HG03342 (cell line): ENCODE measurements at regions not wholly inside any gene's neighbourhood (a gene's known extent, or its start where the extent isn't known, plus 50 kb on each side); places are given as distances from the start of the nearest gene placed in this dataset.

ENCODE experiments used
- ATAC-seq: cut with Tn5 transposase; IDR thresholded peaks from one replicate; pipeline ENCODE4 v1.9.1; 2021; ENCODE audit warnings: mild to moderate bottlenecking, moderate library complexity; ENCODE audit not compliant: unreplicated experiment

DNA sequence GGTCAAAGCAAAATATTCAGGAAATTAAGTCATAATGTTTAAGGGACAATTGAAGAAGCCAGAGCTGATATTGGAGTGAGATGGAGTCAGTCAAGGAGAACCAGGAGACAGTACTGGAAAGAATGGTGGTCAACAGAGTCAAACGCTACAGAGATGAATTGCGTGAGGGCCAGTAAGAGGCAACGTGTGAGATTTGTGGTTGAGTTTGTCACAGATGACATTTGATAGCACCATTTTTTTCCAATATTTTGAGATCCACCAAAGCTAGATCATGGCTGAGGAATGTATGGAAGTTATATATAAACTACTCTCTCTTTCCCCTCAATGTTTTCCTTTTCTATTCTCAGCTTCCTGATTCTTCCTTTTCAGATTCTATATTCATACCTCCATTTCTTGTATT lies 375.1 kb upstream of the ROBO2 start:
- no peak for ATAC-seq

DNA sequence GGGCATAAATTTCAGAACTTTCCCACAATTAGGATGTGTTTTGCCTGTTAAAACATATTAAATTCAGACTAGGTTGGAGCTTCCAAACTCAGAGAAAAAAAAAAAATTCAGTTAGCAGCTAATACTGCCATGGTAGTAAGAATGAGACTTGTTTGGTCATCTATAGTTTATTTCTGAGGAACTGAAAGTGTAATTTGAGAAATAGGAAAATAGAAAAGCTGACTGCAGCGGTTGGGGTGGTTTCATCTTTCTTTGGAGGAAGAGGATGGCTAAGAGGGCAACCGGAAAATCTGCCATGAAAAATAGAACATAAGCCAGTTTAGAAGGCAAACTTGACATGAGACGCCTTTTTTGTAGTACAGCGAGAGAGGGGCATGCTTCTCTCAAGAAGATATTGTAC lies 371.2 kb upstream of the ROBO2 start:
- no peak for ATAC-seq

DNA sequence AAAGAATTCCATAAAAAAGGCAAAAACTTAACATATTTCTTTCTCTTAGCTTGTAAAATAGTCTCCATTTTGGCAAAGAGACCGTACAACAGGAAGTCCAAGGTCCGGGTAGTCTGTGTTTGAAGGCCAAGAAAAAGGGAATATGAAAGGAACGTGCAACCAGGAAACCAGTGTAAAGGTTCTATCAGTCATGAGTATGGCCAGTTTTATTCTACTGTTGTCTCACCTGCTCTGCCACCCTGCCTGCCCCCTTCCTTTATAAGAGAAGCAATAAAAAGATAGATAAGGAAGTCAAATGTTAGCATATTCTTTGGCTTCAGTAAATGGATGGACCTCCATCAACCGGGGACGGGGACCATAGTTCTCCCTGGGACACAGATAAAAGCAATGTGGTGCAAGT lies 370.6 kb upstream of the ROBO2 start:
- no peak for ATAC-seq

DNA sequence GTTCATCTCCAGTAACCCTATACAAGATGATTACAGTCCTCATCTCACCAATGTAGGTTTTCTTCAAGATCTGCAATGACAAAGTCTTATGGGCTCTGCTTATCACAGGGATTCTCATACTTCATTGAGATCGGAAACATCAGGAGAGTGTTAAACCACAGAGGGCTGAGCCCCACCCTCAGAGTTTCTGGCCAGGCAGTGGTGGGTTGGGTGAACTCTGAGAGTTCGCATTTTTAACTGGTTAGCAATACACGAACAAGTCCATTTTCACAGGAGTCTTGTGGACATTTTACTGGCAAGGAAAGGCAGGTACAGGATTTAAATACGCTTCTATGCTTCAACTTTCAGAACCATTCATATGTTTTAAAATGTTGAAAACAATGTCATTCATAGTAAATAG lies 366.7 kb upstream of the ROBO2 start:
- ATAC-seq = no peak

DNA sequence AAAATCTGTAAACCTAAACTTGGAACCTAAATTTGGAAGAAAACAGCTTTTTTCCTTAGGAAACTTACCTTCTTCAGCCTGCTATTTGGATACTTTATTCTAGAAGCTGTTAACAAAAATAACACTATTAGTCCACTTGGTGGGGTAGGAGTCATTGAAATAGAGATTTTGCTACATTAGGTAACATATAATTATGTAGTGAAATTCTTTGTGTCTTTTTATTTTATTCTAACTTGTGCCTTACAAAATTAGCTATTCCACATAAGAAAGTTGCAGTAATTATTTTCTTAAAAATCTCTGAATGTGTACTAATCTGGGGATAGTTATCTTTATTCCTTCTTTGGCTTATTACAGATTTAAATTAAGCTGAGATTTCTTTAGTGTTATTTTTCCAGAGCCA lies 360.4 kb upstream of the ROBO2 start:
- no peak for ATAC-seq

DNA sequence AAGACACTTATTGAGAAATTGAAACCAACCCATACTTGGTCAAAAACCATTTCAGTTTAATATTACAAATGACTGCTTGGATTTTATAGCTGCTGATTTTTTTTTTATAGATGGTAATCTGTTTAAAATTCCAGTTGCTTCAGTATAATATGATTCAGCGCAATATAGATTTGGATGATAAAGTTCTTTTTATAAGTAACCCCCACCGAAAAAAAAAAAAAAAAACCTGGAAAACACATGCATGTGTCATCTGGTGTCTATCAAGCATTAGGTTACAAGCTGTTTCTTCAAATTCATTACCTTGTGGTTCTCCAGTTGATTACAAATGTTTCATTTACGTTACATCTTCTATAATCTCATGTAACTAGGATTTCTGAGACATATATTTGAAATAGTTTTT lies 356.6 kb upstream of the ROBO2 start:
- no peak for ATAC-seq

DNA sequence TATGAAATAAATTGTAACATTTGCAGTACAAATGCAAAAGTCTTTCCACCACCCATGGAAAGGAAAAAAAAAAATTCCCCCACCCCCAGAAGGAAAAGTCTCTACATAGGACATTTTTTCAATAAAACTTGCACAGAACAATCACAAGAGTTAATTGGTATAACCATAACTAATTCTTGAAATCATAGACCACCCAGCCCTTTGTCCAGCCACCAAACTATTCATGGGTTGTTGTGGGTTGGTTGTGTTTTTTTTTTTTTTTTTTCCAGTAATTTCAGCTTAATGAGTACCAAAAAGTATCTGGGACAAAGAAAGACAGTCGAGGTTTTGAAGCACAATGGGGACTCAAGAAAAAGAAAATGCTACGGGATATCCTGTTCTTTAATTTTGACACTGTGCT lies 355.0 kb upstream of the ROBO2 start:
- ATAC-seq = no peak

DNA sequence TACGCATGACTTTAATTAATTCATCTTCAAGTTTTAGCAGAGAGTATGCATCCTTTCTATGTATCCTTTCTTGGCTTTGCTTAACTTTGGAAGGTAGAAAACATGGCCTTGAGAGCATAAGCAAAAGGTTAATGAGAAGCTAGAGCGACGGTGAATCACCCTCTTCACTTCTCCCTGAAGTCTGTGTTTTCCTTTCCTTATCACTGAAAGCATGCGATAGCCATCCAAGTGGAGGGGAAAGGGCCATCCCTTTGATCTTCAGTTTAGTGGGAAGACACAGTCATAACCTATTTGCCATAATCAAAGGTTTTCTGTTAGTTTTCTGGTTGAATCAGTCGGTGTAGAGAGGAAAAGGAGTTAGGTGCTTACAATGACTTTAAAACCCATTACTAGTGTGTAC lies 354.0 kb upstream of the ROBO2 start:
- ATAC-seq = no peak

DNA sequence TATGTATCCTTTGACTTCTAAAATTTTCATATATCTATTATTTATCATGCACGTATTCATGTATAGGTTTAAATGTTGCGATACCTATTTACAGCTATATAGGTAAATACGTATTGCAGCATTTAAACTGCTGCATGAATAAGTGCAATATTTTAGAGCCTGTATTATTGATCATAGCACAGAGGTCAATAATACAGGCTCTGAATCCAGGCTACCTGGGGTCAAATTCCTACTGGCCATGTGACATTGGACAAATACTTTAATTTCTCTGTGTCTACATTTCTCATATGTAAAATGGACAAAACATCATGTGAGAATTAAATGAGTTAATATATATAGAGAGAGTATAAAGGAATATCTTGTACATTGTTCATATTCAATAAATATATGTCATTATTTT lies 352.9 kb upstream of the ROBO2 start:
- ATAC-seq = no peak

DNA sequence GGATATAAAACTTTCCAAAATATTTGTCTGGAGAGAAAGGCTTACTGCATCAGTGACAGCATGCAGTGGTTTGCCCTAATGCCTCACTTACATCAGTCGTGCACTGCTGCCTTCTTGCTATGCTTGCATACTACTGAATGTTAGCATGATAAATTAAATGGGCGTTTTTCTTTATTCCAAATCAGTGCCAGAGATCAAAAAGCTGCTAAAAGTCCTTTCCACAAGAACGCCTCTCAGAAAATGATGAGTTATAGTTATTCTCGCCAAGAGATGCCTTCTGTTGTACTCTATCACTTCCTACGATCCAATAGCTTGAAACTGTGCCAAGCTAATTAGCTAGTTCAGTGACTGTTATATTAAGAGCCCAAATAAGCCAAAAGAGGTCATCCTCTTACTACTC lies 345.8 kb upstream of the ROBO2 start:
- no peak for ATAC-seq

DNA sequence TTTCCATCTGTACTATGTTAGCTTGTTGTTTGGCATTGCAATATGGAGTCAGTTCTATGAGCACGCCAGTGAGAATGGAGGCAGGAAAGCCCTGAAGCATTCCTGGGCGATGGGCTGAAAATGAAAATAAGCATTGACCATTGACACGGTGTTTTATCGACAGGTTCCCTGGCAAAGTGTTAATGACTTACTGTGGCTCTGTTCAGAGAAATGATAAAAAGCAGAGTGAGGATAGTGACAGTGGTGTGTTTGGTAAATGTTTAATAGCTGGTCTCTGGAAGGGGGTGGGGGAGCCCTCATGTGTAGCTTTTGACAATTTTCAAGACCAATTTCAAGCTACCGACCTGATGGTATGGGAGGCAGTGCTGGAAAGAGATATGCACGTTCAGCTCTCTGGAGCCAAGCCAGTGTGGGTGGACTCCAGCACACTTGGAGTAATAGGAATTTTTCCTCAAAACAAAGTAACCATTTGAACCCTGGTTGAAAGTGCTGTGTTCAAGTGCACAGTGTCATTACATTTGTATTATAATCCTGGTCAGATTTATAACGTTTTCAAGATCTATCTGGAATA lies 341.7 kb upstream of the ROBO2 start:
- ATAC-seq = no peak

DNA sequence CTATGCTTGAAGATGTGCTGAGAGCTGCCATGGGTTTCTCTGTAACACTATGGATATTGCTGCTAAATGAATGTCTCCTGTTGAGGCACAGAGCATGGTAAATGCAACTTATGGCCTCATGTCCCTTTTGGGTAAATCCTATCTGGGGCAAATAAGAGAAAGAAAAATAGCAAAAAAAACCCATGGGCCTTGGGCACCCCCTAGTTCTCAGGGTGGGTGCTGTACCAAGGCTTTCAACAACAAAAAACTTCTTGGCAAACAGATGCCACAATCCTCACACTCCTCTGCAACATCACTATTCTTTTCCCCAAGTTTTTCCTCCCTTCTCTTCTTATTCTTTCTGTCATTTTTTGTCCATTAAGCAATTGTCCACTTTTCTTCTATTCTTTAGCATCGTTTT lies 340.1 kb upstream of the ROBO2 start:
- ATAC-seq = no peak

DNA sequence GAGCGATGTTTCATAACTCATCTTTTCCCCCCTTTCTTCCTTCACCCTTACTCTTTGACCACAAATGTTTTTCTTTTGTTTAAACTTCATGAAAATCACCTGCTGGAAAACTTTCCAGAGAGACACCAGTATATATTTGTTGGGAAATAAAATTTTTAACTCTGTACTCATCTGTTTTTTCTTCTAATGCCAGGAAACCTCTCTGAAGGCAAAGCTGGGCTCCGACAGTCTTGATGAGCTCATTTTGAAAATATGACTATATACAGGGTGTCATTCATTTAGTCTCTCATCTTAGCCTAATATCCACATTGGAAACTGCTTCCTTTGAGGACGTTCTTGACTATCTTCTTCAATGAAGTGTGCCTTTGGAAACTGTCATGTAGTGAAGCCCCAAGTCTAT lies 339.6 kb upstream of the ROBO2 start:
- ATAC-seq = no peak

DNA sequence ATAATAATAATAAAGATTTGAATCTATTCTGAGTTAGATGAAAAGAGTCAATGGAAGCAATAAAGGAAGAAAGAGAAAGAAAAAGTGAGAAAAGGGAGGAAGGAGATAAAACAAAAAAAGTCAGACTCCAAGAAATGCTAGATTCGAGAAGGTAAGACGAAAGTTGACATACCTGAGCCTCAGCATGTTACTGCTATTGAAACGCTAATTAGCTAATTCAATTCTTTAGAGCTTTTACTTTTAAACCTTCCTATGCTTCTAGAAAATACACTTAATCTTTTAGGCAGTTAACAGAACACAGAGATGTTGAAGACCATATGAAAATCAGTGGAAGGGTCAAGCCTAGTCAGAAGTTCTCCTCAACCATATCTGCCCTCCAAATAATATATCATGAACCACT lies 337.2 kb upstream of the ROBO2 start:
- no peak for ATAC-seq

DNA sequence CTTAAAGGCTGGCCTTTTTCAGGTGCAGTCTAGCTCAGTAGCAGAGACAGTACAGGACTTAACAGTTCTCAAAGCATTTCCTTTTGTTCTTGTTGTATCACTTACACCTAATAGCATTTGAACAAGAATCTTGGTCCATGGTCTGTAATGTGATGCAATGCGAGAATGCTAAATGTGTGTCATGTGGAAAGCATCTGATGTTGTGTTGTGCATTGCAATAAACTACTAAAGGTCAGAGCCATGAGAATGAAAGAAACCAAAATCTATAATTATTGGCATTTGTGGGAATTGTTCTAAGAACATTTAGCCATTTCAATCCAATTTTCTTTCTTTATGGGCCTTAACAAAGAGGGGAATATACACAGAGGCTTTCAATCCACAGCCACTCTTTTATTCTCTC lies 324.5 kb upstream of the ROBO2 start:
- ATAC-seq = no peak

DNA sequence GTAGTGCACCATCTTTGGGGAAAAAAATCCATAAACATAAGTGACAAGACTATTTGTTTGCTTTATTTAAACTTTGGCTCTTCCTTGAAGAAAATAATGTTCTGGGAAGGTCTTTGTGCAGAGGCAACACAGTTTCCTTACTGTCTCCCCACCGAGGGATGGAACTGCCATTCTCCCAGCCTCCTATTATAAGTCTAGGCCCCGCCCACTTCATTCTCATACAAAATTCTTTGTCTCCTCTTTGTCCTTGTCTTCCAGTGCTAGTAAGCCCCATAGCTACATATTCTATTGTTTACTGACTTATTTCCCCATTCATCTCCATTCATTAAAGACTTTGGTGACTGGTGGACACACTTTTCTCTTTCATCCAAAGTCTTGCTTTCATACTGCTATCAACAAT lies 316.5 kb upstream of the ROBO2 start:
- no peak for ATAC-seq

DNA sequence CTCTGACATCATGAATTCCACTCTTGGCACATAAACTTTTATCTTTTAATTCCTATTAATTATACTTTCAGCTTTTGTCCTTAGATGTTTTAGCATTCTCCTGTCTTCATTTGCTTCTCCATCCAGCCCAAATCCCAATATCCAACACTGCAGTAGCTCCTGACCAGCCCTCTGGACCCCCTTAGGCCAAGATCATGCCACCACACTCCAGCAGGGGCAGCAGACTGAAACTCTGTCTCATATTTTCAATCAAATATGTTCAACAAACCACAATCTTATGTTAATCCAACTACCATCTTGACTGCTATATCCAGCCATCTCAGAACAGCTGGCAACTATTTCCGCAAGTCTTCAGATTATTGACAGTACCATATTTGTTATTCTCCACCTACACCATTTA lies 315.8 kb upstream of the ROBO2 start:
- ATAC-seq = no peak

DNA sequence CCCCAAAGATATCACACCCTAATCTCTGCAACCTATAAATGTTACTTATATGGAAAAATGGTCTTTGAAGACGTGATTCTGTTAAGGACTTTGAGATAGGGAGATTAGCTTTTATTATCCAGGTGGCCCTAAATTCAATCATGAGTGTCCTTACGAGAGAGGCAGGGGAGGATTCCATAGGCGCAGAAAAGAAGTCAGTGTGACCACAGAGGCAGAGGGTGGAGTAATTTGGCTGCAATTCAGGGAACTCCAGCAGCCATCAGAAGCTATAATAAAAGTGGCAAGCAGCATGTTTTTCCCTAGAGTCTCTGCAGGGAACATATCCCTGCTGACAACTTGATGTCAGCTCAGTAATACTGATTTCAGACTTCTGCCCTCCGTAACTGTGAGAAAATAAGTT lies 315.2 kb upstream of the ROBO2 start:
- ATAC-seq = no peak

DNA sequence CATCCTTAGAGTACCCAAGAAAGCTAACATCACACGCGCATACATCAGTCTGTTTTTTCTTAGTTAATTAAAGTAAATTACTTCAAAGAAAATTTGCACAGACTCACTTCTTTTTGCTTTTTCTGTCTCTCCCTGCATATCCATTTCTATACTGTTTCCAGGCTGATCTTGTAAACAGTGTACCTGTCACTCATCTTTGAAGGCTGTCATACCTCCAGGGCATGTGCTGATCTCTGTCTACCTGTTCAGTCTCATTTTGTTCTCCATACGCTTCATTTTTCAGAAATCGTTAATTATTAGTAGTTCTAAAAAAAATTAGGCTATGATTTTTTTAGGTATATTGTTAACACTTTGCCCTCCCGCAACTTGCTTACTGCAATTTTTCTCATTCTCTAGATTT lies 313.9 kb upstream of the ROBO2 start:
- ATAC-seq = no peak

DNA sequence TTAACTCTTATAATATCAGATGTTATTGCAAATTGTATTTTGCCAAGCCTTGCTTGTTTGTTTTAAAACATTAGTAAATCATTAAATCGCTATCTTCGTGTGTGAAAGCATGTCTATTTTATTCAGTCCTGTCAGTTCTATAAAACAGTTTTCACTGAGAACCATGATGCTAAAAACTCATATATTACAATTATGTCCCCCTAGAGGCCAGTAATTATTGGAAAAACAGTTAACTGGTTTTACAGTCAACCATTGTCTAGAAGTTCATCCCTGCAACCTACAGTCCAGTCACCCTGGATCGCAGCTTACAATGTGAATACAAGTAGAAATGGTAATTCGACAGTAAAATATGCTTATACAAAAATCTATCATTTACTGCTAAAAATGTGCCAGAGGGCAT lies 311.5 kb upstream of the ROBO2 start:
- ATAC-seq = no peak

DNA sequence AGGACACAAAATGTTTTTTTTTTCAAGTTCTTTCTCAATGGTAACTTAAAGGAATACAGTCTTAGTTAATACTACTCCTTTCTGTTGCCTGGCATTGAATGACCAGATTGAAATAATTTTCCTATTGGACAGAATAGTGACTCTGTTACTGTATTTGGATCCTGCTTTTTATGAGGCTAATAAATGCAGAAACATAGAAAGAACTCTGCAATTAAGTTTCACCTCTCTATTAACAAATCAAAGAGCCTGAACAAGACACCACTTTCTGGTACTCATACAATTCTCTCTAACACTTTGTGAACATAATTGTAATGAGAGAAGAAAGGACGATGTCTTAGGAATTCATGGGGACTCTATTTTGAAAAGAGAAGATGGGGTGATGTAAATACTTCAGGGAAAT lies 308.4 kb upstream of the ROBO2 start:
- no peak for ATAC-seq

DNA sequence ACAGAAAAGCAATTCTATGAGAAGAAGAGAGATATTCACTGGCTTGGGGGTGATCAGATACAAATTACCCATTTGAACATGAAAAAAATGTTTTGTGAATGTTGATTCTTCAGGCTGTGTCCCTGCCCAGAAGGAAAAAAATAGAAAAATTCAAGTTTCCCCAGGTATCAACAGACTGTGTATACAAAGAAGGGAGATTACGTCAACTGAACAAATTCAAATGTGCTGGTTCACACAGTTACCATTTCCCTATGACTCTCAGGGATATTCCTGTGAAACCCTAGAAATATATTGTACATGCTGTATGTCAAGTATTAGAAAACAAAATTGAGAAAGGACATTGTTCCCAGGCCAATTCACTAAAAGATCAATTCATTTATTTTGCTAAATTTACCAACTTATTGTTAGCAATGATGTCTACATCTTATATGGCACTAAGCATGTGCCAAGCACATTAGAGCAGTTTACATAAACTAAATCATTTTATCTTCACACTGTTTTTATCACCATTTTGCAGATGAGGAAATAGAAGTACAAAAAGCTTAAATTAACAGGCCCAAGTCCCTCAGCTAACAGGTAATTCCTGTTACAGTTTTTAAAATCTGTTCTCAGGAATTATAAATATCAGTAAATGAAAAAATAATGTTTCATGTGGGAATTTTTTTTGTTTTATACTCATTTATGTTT lies 306.7 kb upstream of the ROBO2 start:
- no peak for ATAC-seq

DNA sequence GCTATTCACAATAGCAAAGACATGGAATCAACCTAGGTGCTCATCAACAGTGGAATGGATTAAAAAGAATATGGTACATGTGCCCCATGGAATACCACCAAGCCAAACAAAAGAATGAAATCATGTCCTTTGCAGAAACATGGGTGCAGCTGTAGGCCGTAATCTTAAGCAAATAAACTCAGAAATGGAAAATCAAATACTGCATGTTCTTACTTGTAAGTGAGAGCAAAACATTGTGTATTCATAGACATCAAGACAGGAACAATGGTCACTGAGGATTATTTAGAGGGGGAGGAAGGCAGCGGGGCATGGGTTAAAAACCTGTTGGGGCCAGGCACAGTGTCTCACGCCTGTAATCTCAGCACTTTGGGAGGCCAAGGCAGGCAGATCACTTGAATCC lies 304.7 kb upstream of the ROBO2 start:
- no peak for ATAC-seq
